AG04449 (cell line): ENCODE measurements at regions not wholly inside any gene's neighbourhood (a gene's known extent, or its start where the extent isn't known, plus 50 kb on each side); places are given as distances from the start of the nearest gene placed in this dataset.

Source experiments
- CTCF ChIA-PET: fragments of 350-600 bp; formaldehyde crosslinking; extraction: SDS; loops from one replicate; lab custom pipeline; 2021; ENCODE audit warnings: antibody characterized with exemption; lab: Yijun Ruan, JAX
- POLR2A ChIA-PET: fragments of 400-600, 350-600 bp; formaldehyde crosslinking; extraction: SDS; loops from one replicate; lab custom pipeline; 2020; ENCODE audit warnings: antibody characterized with exemption, inconsistent platforms; lab: Yijun Ruan, JAX
- DNase-seq: peaks from one replicate; pipeline ENCODE4 v3.0.0-alpha.2; 2010; ENCODE audit warnings: low read depth, low spot score
- H3K4me3 ChIP-seq: 2 replicates; pipeline ENCODE4 v1.5.1; 2011; ENCODE audit warnings: low read depth, mild to moderate bottlenecking, control low read depth, low read length
- CTCF ChIP-seq: IDR thresholded peaks from one replicate; pipeline ENCODE4 v1.5.1; 2011; ENCODE audit warnings: mild to moderate bottlenecking, moderate library complexity, low read length, control low read depth, inconsistent platforms; ENCODE audit not compliant: insufficient read depth; ENCODE audit errors: missing control alignments

GRCh38 chr6:40685862-40686261 is 98.7 kb upstream of the LRFN2 start:
- CTCF ChIA-PET, result no interaction called here

GRCh38 chr6:40681622-40682021 is 94.5 kb upstream of the LRFN2 start:
- TF ChIP-seq CTCF, result no peak
- CTCF ChIA-PET, result no interaction called here
- no peak overlapping the region for H3K4me3 ChIP-seq
- DNase-seq, result no peak
- POLR2A ChIA-PET, result no interaction called here

More at GRCh38 chr6:40685862-40686261, 98.7 kb upstream of the LRFN2 start:
- no peak for DNase-seq
- POLR2A ChIA-PET, result no interaction called here
- TF ChIP-seq CTCF, result no peak
- no peak overlapping the region for H3K4me3 ChIP-seq

- CTCF ChIA-PET, result no interaction called here
These were observed 91.8 kb upstream of the LRFN2 start for GRCh38 chr6:40678941-40679340.

GRCh38 chr6:40674170-40674569 is 87.0 kb upstream of the LRFN2 start:
- H3K4me3 ChIP-seq, result no peak overlapping the region
- ChIA-PET POLR2A (no interaction called here), CTCF (no interaction called here)
- no peak for DNase-seq
- TF ChIP-seq CTCF, result no peak

More at GRCh38 chr6:40678941-40679340, 91.8 kb upstream of the LRFN2 start:
- TF ChIP-seq CTCF, result no peak
- POLR2A ChIA-PET, result no interaction called here
- no peak for DNase-seq
- no peak overlapping the region for H3K4me3 ChIP-seq

- CTCF ChIA-PET, result no interaction called here
- POLR2A ChIA-PET, result no interaction called here
- DNase-seq, result no peak
- TF ChIP-seq CTCF, result no peak
- no peak overlapping the region for H3K4me3 ChIP-seq
These were observed 84.9 kb upstream of the LRFN2 start for GRCh38 chr6:40672087-40672486.

GRCh38 chr6:40671694-40672050 is 84.5 kb upstream of the LRFN2 start:
- ChIA-PET POLR2A (no interaction called here), CTCF (no interaction called here)
- no peak for TF ChIP-seq CTCF
- no peak for DNase-seq
- H3K4me3 ChIP-seq, result no peak overlapping the region
